ENCODE measurements at regions not wholly inside any gene's neighbourhood (a gene's known extent, or its start where the extent isn't known, plus 50 kb on each side); places are given as distances from the start of the nearest gene placed in this dataset.

DNA sequence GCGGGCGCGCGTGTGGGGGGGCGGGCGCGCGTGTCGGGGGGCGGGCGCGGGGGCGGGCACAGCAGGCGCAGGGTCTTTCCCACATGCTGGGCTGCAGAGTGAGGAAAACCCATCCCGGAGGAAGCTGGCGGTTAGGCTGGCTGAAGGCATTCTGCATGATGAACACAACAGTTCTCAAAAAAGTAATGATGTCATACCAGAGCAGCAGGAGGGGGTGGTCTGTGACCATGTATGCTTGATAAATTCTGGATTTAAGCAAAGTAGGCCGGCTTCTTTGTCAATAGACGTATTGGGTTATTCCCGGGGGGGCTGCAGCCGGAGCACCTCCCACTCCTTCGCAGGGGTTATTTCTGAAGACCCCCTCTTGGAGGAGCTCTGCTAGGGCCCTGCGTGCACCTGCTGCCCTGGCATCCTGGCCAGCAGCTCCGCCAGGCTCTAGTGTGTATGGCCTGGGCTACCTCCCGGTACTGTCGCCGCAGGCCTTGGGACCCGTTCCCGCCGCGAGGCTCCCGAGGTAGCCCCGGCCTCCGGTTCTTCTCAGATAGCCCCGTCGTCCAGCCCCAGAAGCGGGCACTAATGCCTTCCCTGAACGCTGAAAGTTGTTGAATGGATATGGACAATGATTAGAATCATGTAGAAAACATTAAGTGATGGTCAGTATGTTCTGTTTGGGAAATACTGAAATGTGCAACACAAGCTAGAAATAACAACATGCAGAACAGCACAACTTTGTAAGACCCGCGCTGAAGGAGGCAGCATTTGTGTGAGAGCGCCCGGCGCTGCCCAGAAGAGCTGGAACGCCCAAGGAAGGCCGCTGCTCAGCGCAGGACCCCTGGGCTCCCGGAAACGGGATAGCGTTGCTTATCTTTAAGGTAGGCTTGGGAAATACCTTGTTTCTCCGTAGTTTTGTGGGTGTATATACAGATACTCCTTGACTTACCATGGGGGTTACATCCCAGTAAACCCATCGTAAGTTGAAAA is 101.4 kb upstream of the RAB6C start:
- Histone ChIP-seq H3K27ac (no peak overlapping the region), H3K4me3 (ENCODE audit: low read depth, low read length) (peak overlapping the region; percentile 27), H3K36me3 (replicated peaks) (no peaks in the 10 kb centered on the region), H3K27me3 (replicated peaks) (no peaks in the 10 kb centered on the region)
- TF ChIP-seq CTCF (IDR thresholded peaks at IDR 0.05; ENCODE audit: low read depth, low read length, missing control alignments): no peak
- in situ Hi-C loops (cut with HindIII; ENCODE audit: low pct_ligation_motif_present, low sequenced_read_pairs): no loop called here
- DNase-seq: peak; percentile 45

DNA sequence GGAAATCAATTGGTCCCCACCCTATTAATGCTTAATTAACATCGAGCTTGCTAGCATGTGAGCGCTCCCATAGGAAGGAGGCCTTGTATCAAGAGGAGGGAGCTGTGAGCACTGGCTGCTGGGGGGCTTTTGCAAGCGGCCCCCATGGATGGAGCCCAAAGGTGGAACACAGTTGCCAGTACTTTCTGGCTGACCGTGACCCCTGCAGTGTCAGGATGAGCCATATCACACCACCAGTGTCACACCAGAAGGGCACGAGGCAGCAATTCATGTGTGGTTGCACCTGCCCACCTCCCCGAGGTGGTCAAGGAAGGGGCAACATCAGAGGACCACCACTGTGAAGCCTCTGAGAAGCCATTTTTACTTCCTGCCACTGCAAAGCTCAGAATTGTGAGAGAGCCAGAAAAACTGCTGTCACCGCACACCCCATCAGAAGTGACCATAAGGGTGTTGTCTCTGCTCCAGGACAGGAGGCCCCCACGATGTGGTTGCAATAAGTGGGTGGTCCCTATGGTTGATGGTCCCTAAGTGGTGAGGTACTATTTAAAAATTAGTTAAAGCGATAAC is 99.8 kb upstream of the RAB6C start:
- no peak for TF ChIP-seq CTCF (IDR thresholded peaks at IDR 0.05; ENCODE audit: low read depth, low read length, missing control alignments)
- no peaks in the 10 kb centered on the region for H3K36me3 ChIP-seq (replicated peaks)
- DNase-seq: no peak
- in situ Hi-C loops (cut with HindIII; ENCODE audit: low pct_ligation_motif_present, low sequenced_read_pairs): no loop called here
- no peak overlapping the region for H3K4me3 ChIP-seq (ENCODE audit: low read depth, low read length)
- no peaks in the 10 kb centered on the region for H3K27me3 ChIP-seq (replicated peaks)
- no peak overlapping the region for H3K27ac ChIP-seq

DNA sequence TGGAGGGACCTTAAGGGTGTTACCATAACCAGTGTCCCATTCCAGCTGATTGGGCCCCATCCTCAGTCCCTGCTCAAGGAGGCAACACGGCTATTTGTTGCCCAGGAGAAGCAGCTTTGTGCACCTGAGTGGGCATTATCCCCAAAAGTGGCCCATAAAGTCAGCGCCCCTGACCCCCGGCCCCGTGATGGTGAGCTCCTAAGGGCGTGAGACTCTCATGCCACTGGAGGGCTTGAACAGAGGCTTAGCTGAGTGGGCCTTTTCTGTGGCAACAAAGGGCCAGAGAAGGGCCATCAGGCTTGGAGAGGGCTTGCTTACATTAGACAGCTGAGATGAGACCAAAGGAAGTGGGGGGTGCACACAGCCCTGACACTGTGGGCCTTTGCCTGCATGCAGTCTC is 99.2 kb upstream of the RAB6C start:
- no peak for DNase-seq
- no peak for TF ChIP-seq CTCF (IDR thresholded peaks at IDR 0.05; ENCODE audit: low read depth, low read length, missing control alignments)
- no peaks in the 10 kb centered on the region for H3K36me3 ChIP-seq (replicated peaks)

DNA sequence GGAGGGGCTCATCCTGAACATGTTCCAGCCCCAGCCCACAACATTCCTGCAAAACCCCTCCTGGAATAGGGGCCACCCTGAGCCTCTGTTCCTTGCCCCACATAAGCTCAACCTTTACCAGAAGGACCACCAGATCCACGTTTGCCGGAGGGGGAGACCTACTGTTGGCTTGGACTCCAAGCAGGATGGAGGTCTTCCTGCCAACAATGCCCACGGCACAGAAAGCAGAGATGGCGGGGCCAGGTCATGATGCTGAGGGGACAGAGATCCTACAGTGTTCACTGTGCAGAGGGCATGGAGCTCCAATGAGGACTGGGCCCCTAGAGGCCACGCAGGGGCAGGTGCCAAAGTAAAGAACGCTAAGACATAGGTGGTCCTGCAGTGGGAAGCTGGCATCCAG is 98.5 kb upstream of the RAB6C start:
- Histone ChIP-seq H3K27me3 (replicated peaks) (no peaks in the 10 kb centered on the region), H3K4me3 (ENCODE audit: low read depth, low read length) (no peak overlapping the region), H3K27ac (no peak overlapping the region), H3K36me3 (replicated peaks) (no peaks in the 10 kb centered on the region)
- no peak for TF ChIP-seq CTCF (IDR thresholded peaks at IDR 0.05; ENCODE audit: low read depth, low read length, missing control alignments)
- no peak for DNase-seq
- in situ Hi-C loops (cut with HindIII; ENCODE audit: low pct_ligation_motif_present, low sequenced_read_pairs): no loop called here

More for the DNA sequence above, 99.2 kb upstream of the RAB6C start:
- in situ Hi-C loops (cut with HindIII; ENCODE audit: low pct_ligation_motif_present, low sequenced_read_pairs): no loop called here
- H3K27me3 ChIP-seq (replicated peaks): no peaks in the 10 kb centered on the region
- no peak overlapping the region for H3K27ac ChIP-seq
- H3K4me3 ChIP-seq (ENCODE audit: low read depth, low read length): no peak overlapping the region

- in situ Hi-C loops (cut with HindIII; ENCODE audit: low pct_ligation_motif_present, low sequenced_read_pairs): no loop called here
- TF ChIP-seq CTCF (IDR thresholded peaks at IDR 0.05; ENCODE audit: low read depth, low read length, missing control alignments): no peak
- Histone ChIP-seq H3K4me3 (ENCODE audit: low read depth, low read length) (no peak overlapping the region), H3K36me3 (replicated peaks) (no peaks in the 10 kb centered on the region), H3K27me3 (replicated peaks) (no peaks in the 10 kb centered on the region), H3K27ac (no peak overlapping the region)
- no peak for DNase-seq
Measured at GRCh38 chr2:129881786-129882396, 97.6 kb upstream of the RAB6C start.

All from brain microvascular endothelial cell (primary cell).